ENCODE measurements at regions not wholly inside any gene's neighbourhood (a gene's known extent, or its start where the extent isn't known, plus 50 kb on each side); places are given as distances from the start of the nearest gene placed in this dataset.
"Not testable (repeated sequence)": the region's sequence is repeated elsewhere in the genome, so short reads cannot be mapped to it uniquely, and the experiment has no call there.

DNA sequence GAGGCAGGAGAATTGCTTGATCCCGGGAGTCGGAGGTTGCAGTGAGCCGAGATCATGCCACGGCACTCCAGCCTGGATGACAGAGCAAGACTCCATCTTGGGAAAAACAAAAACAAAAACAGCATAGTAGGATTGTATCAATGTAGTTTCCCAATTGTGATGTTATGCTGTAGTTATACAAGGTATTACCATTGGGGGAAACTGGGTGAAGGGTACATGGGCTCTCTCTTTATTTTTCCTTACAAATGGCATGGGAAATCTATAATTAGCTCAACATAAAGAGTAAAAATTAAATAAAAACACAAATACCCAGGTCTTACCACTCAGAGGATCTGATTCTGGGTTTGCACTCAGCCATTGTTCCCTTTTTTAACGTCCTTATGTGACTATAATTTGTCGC lies 107.9 kb downstream of the KATNIP start:
- H3K36me3 ChIP-seq (ENCODE audit: insufficient read depth, low read length) = no peaks in the 10 kb centered on the region
- no peak overlapping the region for H3K4me3 Mint-ChIP-seq
- H3K9me3 Mint-ChIP-seq = no peaks in the 10 kb centered on the region
- no peak overlapping the region for H3K27ac Mint-ChIP-seq
- POLR2A ChIA-PET = no interaction called here
- H3K9me3 ChIP-seq (ENCODE audit: low read length) = no peaks in the 10 kb centered on the region
- H3K36me3 Mint-ChIP-seq = peaks cover 9 to 22% (median 11%) of the 10 kb centered on the region in 3 donors
- no peaks in the 10 kb centered on the region for H3K27me3 ChIP-seq (ENCODE audit: insufficient read depth, low read length, poor library complexity, severe bottlenecking)
- H3K4me3 ChIP-seq (ENCODE audit: low read length) = no peak overlapping the region
- CTCF ChIA-PET = no interaction called here
- H3K27me3 Mint-ChIP-seq = no peaks in the 10 kb centered on the region
- no peak for DNase-seq
- H3K27ac ChIP-seq (ENCODE audit: low read depth, low read length) = no peak overlapping the region
- H3K4me1 Mint-ChIP-seq = no peaks in the 10 kb centered on the region
- no peaks in the 10 kb centered on the region for H3K4me1 ChIP-seq (ENCODE audit: insufficient read depth, low read length)

GRCh38 chr16:27660507-27660906 lies 110.6 kb downstream of the KATNIP start:
- DNase-seq = no peak
- no peak overlapping the region for H3K27ac ChIP-seq (ENCODE audit: low read depth, low read length)
- H3K27me3 ChIP-seq (ENCODE audit: insufficient read depth, low read length, poor library complexity, severe bottlenecking) = no peaks in the 10 kb centered on the region
- no peaks in the 10 kb centered on the region for H3K4me1 ChIP-seq (ENCODE audit: insufficient read depth, low read length)
- Mint-ChIP-seq H3K27me3 (no peaks in the 10 kb centered on the region), H3K36me3 (peaks cover 4 to 21% (median 15%) of the 10 kb centered on the region in 3 donors), H3K4me3 (no peak overlapping the region), H3K27ac (no peak overlapping the region), H3K4me1 (no peaks in the 10 kb centered on the region), H3K9me3 (no peaks in the 10 kb centered on the region)
- ChIA-PET CTCF (no interaction called here), POLR2A (no interaction called here)
- H3K9me3 ChIP-seq (ENCODE audit: low read length) = no peaks in the 10 kb centered on the region
- H3K4me3 ChIP-seq (ENCODE audit: low read length) = no peak overlapping the region
- H3K36me3 ChIP-seq (ENCODE audit: insufficient read depth, low read length) = no peaks in the 10 kb centered on the region

- DNase-seq; H3K9me3 Mint-ChIP-seq; H3K27me3 ChIP-seq (ENCODE audit: insufficient read depth, low read length, poor library complexity, severe bottlenecking); H3K4me3 ChIP-seq (ENCODE audit: low read length); POLR2A ChIA-PET; H3K4me1 Mint-ChIP-seq; H3K4me1 ChIP-seq (ENCODE audit: insufficient read depth, low read length); H3K27me3 Mint-ChIP-seq; H3K27ac ChIP-seq (ENCODE audit: low read depth, low read length); H3K4me3 Mint-ChIP-seq; H3K36me3 ChIP-seq (ENCODE audit: insufficient read depth, low read length); H3K27ac Mint-ChIP-seq; H3K9me3 ChIP-seq (ENCODE audit: low read length): not testable (repeated sequence)
- CTCF ChIA-PET = interaction anchor here (0.7 kb wide), 1 partner anchor 136 kb away, joined by 5 read pairs; no protein-coding TSS in a partner anchor
- H3K36me3 Mint-ChIP-seq = peaks cover 14 to 29% (median 18%) of the 10 kb centered on the region in 3 donors
These were observed 113.3 kb downstream of the KATNIP start for GRCh38 chr16:27663235-27663634.

- H3K27me3 Mint-ChIP-seq = no peaks in the 10 kb centered on the region
- POLR2A ChIA-PET = no interaction called here
- no peak overlapping the region for H3K27ac Mint-ChIP-seq
- no peaks in the 10 kb centered on the region for H3K9me3 Mint-ChIP-seq
- Histone ChIP-seq H3K4me3 (ENCODE audit: low read length) (no peak overlapping the region), H3K9me3 (ENCODE audit: low read length) (no peaks in the 10 kb centered on the region), H3K27ac (ENCODE audit: low read depth, low read length) (no peak overlapping the region), H3K27me3 (ENCODE audit: insufficient read depth, low read length, poor library complexity, severe bottlenecking) (no peaks in the 10 kb centered on the region), H3K36me3 (ENCODE audit: insufficient read depth, low read length) (no peaks in the 10 kb centered on the region), H3K4me1 (ENCODE audit: insufficient read depth, low read length) (no peaks in the 10 kb centered on the region)
- H3K4me1 Mint-ChIP-seq = no peaks in the 10 kb centered on the region
- no peak overlapping the region for H3K4me3 Mint-ChIP-seq
- H3K36me3 Mint-ChIP-seq = peaks cover 16 to 27% (median 21%) of the 10 kb centered on the region in 3 donors
- CTCF ChIA-PET = no interaction called here
- DNase-seq = no peak
These were observed 115.9 kb downstream of the KATNIP start for GRCh38 chr16:27665881-27666280.

DNA sequence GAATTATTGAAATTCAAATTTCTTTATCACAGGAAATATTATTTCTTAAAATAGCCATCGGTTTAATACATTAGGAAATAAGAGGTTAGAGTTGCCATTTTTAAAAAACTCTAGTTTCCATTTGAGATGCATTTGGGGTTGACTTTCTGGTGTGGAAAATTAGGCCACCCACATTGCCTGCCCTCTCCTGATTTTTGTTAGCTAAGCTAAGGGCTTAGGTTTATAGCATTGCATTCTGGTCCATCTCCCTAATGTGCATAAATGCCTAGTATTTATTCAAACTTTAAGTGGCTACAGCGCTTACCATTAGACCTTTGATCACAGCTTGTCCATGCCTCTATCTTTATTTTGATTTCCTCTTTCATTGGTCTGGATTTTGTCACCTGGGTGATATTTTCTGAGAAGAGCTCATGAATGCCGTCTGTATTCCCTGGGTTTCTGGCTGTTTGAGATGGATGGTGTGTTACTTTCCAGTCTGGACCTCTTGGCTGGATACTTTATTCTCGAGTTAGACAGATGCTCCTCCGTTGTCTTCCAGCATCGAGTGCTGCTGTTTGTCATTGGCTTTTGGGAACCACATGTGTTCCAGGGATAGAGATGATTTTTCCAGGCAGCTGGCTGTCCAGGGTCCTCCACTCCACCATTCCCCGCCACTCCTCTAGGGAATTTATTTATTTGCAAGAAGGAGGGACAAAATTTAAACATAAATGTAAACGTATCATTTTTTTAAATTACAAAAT lies 120.3 kb downstream of the KATNIP start:
- Histone ChIP-seq H3K27ac (ENCODE audit: low read depth, low read length) (no peak overlapping the region), H3K4me1 (ENCODE audit: insufficient read depth, low read length) (no peaks in the 10 kb centered on the region), H3K36me3 (ENCODE audit: insufficient read depth, low read length) (no peaks in the 10 kb centered on the region), H3K27me3 (ENCODE audit: insufficient read depth, low read length, poor library complexity, severe bottlenecking) (no peaks in the 10 kb centered on the region), H3K9me3 (ENCODE audit: low read length) (no peaks in the 10 kb centered on the region), H3K4me3 (ENCODE audit: low read length) (no peak overlapping the region)
- DNase-seq = no peak
- Mint-ChIP-seq H3K27me3 (no peaks in the 10 kb centered on the region), H3K36me3 (peaks cover 20 to 27% (median 26%) of the 10 kb centered on the region in 3 donors), H3K4me1 (no peaks in the 10 kb centered on the region), H3K4me3 (no peak overlapping the region), H3K27ac (no peak overlapping the region), H3K9me3 (no peaks in the 10 kb centered on the region)
- POLR2A ChIA-PET = no interaction called here
- CTCF ChIA-PET = no interaction called here

DNA sequence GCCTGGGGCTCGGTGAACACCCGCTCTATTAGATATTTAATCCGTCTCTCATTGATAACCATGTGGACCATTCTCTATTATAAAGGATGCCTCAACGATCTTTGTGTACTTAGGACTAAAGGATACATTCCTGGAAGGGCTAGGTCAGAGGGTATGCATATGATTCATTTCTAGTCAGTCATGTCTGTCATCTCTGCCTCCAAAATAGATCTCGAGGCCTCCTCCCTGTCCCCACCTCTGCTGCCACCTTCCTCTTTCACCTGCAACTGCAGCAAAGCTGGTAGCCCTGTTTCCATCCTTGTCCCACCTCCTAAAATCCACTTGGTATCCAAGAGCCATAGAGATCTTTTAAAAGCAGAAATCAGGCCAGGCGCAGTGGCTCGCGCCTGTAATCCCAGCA lies 121.5 kb downstream of the KATNIP start:
- POLR2A ChIA-PET = no interaction called here
- Mint-ChIP-seq H3K4me3 (no peak overlapping the region), H3K27ac (peak overlapping the region in 1 of 8 donors; percentile 55)

DNA sequence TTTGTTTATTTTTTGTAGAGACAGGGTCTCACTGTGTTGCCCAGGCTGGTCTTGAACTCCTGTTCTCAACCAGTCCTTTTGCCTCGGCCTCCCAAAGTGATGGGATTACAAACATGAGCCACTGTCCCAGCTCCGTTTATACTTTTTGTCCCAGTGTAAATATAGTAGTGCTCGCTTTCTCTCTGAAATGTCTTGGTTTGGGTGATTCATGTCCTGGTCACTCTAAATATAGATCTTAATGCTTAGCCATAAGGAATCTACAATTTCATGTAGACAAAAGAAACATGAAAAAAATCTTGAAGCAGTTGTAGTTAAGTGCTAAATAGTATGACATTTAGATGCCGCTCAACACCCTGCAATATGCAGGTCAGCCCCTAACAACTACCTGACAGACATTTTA lies 126.9 kb downstream of the KATNIP start:
- POLR2A ChIA-PET = no interaction called here
- H3K27ac ChIP-seq (ENCODE audit: low read depth, low read length) = no peak overlapping the region
- CTCF ChIA-PET = no interaction called here
- peaks cover 25 to 49% (median 36%) of the 10 kb centered on the region in 3 donors for H3K36me3 Mint-ChIP-seq
- no peaks in the 10 kb centered on the region for H3K27me3 Mint-ChIP-seq
- DNase-seq = no peak
- H3K4me3 ChIP-seq (ENCODE audit: low read length) = no peak overlapping the region
- H3K9me3 Mint-ChIP-seq = no peaks in the 10 kb centered on the region
- no peak overlapping the region for H3K27ac Mint-ChIP-seq
- no peaks in the 10 kb centered on the region for H3K36me3 ChIP-seq (ENCODE audit: insufficient read depth, low read length)
- H3K4me1 Mint-ChIP-seq = no peaks in the 10 kb centered on the region
- no peaks in the 10 kb centered on the region for H3K4me1 ChIP-seq (ENCODE audit: insufficient read depth, low read length)
- H3K4me3 Mint-ChIP-seq = no peak overlapping the region
- no peaks in the 10 kb centered on the region for H3K27me3 ChIP-seq (ENCODE audit: insufficient read depth, low read length, poor library complexity, severe bottlenecking)
- H3K9me3 ChIP-seq (ENCODE audit: low read length) = no peaks in the 10 kb centered on the region

More for the DNA sequence above, 121.5 kb downstream of the KATNIP start:
- no peaks in the 10 kb centered on the region for H3K4me1 Mint-ChIP-seq
- Histone ChIP-seq H3K36me3 (ENCODE audit: insufficient read depth, low read length) (no peaks in the 10 kb centered on the region), H3K27me3 (ENCODE audit: insufficient read depth, low read length, poor library complexity, severe bottlenecking) (no peaks in the 10 kb centered on the region), H3K9me3 (ENCODE audit: low read length) (no peaks in the 10 kb centered on the region), H3K4me1 (ENCODE audit: insufficient read depth, low read length) (no peaks in the 10 kb centered on the region), H3K4me3 (ENCODE audit: low read length) (no peak overlapping the region), H3K27ac (ENCODE audit: low read depth, low read length) (no peak overlapping the region)
- no peaks in the 10 kb centered on the region for H3K27me3 Mint-ChIP-seq
- CTCF ChIA-PET = no interaction called here
- no peak for DNase-seq
- H3K9me3 Mint-ChIP-seq = no peaks in the 10 kb centered on the region
- H3K36me3 Mint-ChIP-seq = peaks cover 20 to 23% (median 23%) of the 10 kb centered on the region in 3 donors

DNA sequence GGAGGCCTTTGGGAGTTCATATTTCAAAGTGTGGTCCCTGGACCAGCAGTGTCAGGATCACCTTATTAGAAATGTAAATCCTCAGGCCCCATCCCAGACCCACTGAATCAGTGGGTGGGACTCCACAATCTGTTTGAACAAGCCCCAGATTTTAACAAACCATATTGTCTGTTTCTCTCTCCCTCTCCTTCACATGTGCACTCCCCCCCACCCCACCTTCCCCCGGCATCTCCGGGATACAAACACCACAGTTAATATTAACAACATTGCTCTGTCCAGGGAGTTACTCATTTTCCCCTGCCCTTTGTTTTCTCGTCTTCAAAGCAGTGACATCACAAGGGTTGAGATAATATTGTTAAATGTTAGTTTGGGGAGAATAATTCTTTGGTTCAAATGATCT lies 127.3 kb downstream of the KATNIP start:
- Mint-ChIP-seq H3K36me3 (peaks cover 23 to 51% (median 37%) of the 10 kb centered on the region in 3 donors), H3K27me3 (no peaks in the 10 kb centered on the region), H3K9me3 (no peaks in the 10 kb centered on the region), H3K4me1 (no peaks in the 10 kb centered on the region), H3K4me3 (no peak overlapping the region), H3K27ac (no peak overlapping the region)
- H3K4me3 ChIP-seq (ENCODE audit: low read length) = no peak overlapping the region
- no peaks in the 10 kb centered on the region for H3K36me3 ChIP-seq (ENCODE audit: insufficient read depth, low read length)
- ChIA-PET POLR2A (no interaction called here), CTCF (no interaction called here)
- H3K9me3 ChIP-seq (ENCODE audit: low read length) = no peaks in the 10 kb centered on the region
- no peak overlapping the region for H3K27ac ChIP-seq (ENCODE audit: low read depth, low read length)
- DNase-seq = no peak
- no peaks in the 10 kb centered on the region for H3K4me1 ChIP-seq (ENCODE audit: insufficient read depth, low read length)
- H3K27me3 ChIP-seq (ENCODE audit: insufficient read depth, low read length, poor library complexity, severe bottlenecking) = no peaks in the 10 kb centered on the region

All from CD8-positive, alpha-beta memory T cell (primary cell).